HFF-Myc (cell line): ENCODE measurements at regions not wholly inside any gene's neighbourhood (a gene's known extent, or its start where the extent isn't known, plus 50 kb on each side); places are given as distances from the start of the nearest gene placed in this dataset.

Experiments
- DNase-seq: peaks from one replicate; pipeline ENCODE4 v3.0.0-alpha.2; 2011; ENCODE audit warnings: low read depth; ENCODE audit errors: extremely low read depth
- H3K4me3 ChIP-seq: replicated peaks from 2 replicates; pipeline ENCODE4 v1.5.1; 2011; ENCODE audit warnings: low read depth, mild to moderate bottlenecking, control low read depth, low read length
- TF ChIP-seq, protein P1 (sequence below): IDR thresholded peaks from 2 replicates; pipeline ENCODE4 v1.5.1; 2012; ENCODE audit warnings: mild to moderate bottlenecking, low read depth, low read length, control low read depth; ENCODE audit errors: missing control alignments

DNA sequence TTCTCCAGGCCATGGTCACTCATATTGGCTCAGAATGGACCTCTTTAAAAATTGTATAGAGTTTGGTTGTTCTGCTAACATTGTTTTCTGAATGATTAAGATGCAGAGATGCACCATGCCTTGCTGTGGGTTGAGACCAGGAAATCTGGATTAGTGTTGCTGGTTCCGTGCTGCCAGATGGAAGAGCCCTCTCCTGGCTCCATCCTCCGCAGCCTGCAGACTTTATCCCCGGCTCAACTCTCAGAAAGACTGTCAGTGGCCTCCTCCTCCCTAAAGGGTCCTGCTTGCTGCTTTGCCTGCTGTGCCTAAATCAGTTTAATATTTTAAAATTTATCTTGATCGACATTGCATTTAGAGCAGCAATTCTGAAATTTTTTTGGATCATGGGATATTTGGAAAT, 196.7 kb downstream of the TENT4A start:
- DNase-seq, result no peak
- TF ChIP-seq, protein P1, sequence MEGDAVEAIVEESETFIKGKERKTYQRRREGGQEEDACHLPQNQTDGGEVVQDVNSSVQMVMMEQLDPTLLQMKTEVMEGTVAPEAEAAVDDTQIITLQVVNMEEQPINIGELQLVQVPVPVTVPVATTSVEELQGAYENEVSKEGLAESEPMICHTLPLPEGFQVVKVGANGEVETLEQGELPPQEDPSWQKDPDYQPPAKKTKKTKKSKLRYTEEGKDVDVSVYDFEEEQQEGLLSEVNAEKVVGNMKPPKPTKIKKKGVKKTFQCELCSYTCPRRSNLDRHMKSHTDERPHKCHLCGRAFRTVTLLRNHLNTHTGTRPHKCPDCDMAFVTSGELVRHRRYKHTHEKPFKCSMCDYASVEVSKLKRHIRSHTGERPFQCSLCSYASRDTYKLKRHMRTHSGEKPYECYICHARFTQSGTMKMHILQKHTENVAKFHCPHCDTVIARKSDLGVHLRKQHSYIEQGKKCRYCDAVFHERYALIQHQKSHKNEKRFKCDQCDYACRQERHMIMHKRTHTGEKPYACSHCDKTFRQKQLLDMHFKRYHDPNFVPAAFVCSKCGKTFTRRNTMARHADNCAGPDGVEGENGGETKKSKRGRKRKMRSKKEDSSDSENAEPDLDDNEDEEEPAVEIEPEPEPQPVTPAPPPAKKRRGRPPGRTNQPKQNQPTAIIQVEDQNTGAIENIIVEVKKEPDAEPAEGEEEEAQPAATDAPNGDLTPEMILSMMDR, result no peak
- H3K4me3 ChIP-seq, result no peak overlapping the region

DNA sequence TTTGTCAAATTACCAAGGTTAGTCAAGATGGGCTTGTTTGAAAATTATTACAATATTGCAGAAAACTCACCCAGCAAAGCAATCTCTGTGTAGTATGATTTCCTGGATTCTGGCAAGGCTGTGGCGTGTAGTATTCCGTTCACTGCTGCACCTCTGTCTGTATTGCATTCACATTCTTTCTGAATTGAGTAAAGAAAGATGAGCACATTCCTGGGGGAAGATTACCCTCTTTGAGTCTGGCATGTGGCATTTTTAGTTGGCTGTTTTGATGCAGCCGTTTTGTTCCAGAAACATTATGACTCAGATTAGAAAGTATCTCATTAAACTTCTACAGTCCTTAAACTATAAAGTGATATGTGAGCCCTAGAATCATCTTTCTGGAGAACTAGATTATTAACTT, 197.7 kb downstream of the TENT4A start:
- TF ChIP-seq, protein P1, result no peak
- no peak for DNase-seq
- H3K4me3 ChIP-seq, result no peak overlapping the region

DNA sequence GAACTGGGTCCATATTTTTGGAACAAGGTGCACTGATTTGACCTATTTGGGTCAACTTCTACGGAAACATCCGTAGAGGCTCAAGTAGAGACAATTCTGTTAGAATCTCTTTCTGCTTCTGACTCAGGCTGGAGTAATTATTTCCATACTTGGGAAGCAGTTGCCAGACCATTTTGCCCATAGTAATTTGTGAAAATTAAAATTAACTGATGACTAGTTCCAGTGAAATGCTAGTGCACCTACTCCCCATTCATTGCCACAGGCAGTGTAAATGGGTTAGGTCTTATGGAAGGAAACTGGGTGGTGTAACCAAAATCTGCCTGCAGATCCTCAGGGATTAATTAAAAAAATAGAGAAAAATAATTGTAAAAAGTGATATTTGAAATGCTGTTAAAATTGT, 201.1 kb downstream of the TENT4A start:
- TF ChIP-seq, protein P1, result no peak
- no peak for DNase-seq
- no peak overlapping the region for H3K4me3 ChIP-seq

DNA sequence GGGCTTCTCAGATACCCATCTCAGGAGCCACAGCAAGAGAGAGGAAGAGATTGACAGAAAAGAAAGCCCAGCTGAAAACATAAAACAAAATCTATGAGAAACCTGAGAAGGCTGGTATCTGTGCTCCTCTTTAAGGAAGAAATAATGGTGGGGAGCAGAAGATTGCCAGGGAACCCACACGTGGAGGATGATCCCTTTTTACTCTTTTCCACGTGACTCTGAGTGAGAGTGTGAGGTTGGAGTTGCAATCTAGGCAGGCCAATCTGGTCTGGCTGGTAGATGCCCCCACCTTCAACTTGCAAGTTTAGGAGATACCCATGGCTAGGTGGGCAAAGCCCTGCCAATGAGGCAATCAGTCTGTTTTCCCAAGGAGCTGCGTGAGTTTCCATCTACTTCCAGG, 202.3 kb downstream of the TENT4A start:
- TF ChIP-seq, protein P1, result no peak
- no peak for DNase-seq

DNA sequence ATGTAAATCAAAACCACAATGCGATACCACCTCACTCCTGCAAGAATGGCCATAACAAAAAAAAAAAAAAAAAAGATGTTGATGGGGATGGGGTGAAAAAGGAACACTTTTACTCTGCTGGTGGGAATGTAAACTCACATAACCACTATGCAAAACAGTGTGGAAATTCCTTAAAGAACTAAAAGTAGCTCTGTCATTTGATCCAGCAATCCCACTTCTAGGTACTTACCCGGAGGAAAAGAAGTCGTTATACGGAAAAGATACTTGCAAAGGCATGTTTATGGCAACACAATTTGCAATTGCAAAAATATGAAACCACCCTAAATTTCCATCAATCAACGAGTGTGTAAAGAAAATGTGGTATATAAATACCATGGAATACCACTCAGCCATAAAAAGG, 205.0 kb downstream of the TENT4A start:
- TF ChIP-seq, protein P1, result no peak
- DNase-seq, result no peak
- no peak overlapping the region for H3K4me3 ChIP-seq

More for the DNA sequence above, 202.3 kb downstream of the TENT4A start:
- no peak overlapping the region for H3K4me3 ChIP-seq

DNA sequence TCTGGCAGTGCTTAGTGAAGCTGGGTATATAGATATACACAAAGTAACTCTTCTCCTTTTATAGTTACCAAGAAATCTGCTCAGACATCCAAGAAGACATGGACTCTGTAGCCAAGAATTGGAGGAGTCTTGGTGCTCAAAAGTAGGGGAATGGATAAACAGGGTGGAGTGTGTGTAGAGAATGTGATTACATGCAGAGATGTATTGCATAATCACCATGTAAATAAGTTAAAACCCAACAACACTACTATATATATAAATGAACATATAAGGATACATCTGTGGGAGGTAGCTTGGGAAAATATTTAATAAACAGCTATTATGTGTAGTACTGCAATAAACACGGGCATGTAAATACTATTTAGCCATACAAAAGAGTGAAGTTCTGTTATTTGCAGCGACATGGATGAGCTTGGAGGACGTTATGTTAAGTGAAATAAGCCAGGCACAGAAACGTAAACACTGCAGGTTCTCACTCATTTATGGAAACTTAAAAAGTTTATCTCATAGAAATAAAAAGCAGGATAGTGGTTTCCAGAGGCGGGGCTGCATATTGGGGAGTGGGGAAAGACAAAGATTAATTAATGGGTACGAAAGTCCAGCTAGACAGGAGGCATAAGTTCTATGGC, 207.5 kb downstream of the TENT4A start:
- TF ChIP-seq, protein P1, result no peak
- no peak for DNase-seq
- H3K4me3 ChIP-seq, result no peak overlapping the region

DNA sequence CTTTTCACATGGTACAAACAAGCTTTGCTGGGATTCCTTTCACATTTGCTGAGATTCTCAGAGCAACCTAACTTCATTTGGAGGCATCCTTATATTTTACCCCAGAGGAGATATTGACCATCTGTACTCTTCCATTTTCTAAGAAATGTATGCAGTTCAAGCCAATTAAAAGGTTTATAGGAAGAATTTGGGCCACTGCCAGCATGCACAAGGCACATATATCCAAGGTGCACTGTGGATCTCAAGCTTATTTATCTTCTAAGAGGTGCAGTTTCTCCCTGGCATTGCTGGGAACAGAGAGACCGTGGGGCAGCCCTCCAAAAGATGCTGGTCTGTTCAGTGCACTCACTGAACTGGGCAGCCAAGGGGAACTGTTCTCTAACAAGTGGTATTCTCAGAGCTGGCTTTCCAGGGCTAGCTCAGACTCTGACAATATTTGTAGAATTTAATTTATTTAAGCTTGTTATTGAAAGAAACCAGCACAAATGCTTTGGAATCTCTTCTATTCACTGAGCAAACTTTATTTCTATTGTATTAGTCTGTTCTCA, 213.3 kb downstream of the TENT4A start:
- H3K4me3 ChIP-seq, result no peak overlapping the region
- TF ChIP-seq, protein P1, result no peak
- DNase-seq, result no peak
